ENCODE measurements at regions not wholly inside any gene's neighbourhood (a gene's known extent, or its start where the extent isn't known, plus 50 kb on each side); places are given as distances from the start of the nearest gene placed in this dataset.
A peak's percentile ranks its signal among the peaks of the same experiment; 100 is the strongest.

DNA sequence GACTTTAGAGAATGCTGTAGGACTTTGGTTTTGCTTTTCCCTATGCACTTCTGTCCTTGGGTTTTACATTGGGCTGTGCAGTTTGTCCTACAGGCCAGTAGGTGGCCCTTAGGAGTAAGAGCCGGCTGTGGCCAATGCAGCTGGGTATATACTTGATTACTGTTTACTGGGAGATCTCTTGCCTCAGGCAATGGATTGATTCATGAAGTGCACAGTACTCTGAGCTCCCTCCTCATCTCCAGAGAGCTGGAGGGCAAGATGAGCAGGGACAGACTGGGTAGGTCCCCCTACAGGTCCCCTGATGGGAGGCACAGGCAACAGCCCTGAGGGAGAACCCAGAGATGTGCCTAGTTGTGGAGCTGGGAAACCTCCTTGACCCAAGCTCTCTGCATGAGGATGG, 103.8 kb upstream of the QRFPR start:
- H3K4me1 Mint-ChIP-seq: no peaks in the 10 kb centered on the region
- peaks cover 13% of the 10 kb centered on the region for H3K9me3 Mint-ChIP-seq

DNA sequence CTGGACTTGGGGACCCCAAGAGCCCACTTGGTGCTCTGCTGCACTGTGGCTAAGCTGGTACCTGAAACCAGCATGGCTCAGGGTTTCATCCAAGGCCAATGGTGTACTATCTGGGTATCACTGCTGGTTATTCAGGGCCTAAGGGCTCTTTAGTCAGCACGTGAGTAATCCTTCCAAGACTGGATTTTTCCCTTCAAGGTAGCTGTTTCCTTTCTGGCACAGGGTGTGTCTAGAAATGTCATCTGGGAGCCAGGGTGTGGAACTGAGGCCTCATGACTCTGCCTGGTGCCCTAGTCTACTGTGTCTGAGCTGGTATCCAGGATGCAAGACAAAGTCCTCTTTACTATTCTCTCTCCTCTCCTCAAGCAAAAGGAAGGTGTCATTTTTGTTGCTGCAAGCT, 99.0 kb upstream of the QRFPR start:
- Mint-ChIP-seq H3K27me3 (ENCODE audit: low read depth) (no peaks in the 10 kb centered on the region), H3K27ac (ENCODE audit: unreplicated experiment) (peak overlapping the region; percentile 55), H3K9me3 (peaks cover 16% of the 10 kb centered on the region), H3K4me1 (no peaks in the 10 kb centered on the region), H3K4me3 (no peak overlapping the region), H3K36me3 (ENCODE audit: low read depth) (no peaks in the 10 kb centered on the region)
- TF ChIP-seq, protein P1, sequence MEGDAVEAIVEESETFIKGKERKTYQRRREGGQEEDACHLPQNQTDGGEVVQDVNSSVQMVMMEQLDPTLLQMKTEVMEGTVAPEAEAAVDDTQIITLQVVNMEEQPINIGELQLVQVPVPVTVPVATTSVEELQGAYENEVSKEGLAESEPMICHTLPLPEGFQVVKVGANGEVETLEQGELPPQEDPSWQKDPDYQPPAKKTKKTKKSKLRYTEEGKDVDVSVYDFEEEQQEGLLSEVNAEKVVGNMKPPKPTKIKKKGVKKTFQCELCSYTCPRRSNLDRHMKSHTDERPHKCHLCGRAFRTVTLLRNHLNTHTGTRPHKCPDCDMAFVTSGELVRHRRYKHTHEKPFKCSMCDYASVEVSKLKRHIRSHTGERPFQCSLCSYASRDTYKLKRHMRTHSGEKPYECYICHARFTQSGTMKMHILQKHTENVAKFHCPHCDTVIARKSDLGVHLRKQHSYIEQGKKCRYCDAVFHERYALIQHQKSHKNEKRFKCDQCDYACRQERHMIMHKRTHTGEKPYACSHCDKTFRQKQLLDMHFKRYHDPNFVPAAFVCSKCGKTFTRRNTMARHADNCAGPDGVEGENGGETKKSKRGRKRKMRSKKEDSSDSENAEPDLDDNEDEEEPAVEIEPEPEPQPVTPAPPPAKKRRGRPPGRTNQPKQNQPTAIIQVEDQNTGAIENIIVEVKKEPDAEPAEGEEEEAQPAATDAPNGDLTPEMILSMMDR (conservative IDR thresholded peaks at IDR 0.05): no peak
- DNase-seq (ENCODE audit: low read depth, low spot score): no peak

More for the DNA sequence above, 103.8 kb upstream of the QRFPR start:
- H3K27ac Mint-ChIP-seq (ENCODE audit: unreplicated experiment): no peak overlapping the region
- H3K36me3 Mint-ChIP-seq (ENCODE audit: low read depth): no peaks in the 10 kb centered on the region
- no peaks in the 10 kb centered on the region for H3K27me3 Mint-ChIP-seq (ENCODE audit: low read depth)
- no peak overlapping the region for H3K4me3 Mint-ChIP-seq
- TF ChIP-seq, protein P1 (conservative IDR thresholded peaks at IDR 0.05): peak; percentile 65
- DNase-seq (ENCODE audit: low read depth, low spot score): no peak

DNA sequence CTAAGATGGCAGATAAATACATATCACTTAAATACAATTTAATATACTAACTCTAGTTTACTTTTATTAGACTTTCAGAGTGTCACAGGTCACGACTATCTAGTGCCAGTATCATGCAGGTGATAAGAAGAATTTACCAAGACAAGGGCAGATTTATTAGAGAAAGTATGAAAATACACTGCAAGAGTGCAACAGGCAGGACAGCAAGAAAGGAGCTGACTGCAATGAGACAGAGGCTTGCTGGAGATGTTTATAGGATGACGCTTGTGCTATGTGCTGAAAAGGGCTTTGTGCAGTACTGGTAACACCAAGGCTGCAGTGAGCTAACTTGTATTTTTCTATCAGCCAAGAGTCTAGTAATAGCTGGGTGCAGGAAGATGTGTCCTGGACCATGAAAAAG, 96.7 kb upstream of the QRFPR start:
- Mint-ChIP-seq H3K27ac (ENCODE audit: unreplicated experiment) (no peak overlapping the region), H3K9me3 (peaks cover 8% of the 10 kb centered on the region), H3K36me3 (ENCODE audit: low read depth) (no peaks in the 10 kb centered on the region), H3K4me1 (no peaks in the 10 kb centered on the region), H3K4me3 (no peak overlapping the region), H3K27me3 (ENCODE audit: low read depth) (no peaks in the 10 kb centered on the region)
- TF ChIP-seq, protein P1 (conservative IDR thresholded peaks at IDR 0.05): no peak
- no peak for DNase-seq (ENCODE audit: low read depth, low spot score)

DNA sequence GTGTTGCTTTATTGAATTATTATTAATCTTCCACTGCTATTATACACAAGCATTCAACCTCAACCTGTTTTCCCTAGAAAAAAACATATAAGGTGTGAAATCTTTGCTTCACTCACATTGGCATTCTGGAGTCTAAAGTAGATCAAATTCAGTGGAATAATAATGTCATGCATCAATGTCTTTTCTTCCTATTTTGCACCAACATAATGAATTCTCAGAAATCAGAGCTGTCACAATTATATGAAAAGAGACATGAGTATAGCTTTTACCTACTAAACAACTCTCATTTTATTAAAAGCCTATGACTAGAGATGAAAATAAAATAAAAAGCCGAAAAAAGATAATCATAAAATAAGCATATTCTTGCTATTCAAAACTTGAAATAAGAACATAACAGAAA, 96.3 kb upstream of the QRFPR start:
- DNase-seq (ENCODE audit: low read depth, low spot score): no peak
- H3K27me3 Mint-ChIP-seq (ENCODE audit: low read depth): no peaks in the 10 kb centered on the region
- H3K4me1 Mint-ChIP-seq: no peaks in the 10 kb centered on the region
- no peaks in the 10 kb centered on the region for H3K36me3 Mint-ChIP-seq (ENCODE audit: low read depth)
- no peak overlapping the region for H3K27ac Mint-ChIP-seq (ENCODE audit: unreplicated experiment)
- H3K4me3 Mint-ChIP-seq: no peak overlapping the region
- TF ChIP-seq, protein P1 (conservative IDR thresholded peaks at IDR 0.05): no peak
- peaks cover 6% of the 10 kb centered on the region for H3K9me3 Mint-ChIP-seq

DNA sequence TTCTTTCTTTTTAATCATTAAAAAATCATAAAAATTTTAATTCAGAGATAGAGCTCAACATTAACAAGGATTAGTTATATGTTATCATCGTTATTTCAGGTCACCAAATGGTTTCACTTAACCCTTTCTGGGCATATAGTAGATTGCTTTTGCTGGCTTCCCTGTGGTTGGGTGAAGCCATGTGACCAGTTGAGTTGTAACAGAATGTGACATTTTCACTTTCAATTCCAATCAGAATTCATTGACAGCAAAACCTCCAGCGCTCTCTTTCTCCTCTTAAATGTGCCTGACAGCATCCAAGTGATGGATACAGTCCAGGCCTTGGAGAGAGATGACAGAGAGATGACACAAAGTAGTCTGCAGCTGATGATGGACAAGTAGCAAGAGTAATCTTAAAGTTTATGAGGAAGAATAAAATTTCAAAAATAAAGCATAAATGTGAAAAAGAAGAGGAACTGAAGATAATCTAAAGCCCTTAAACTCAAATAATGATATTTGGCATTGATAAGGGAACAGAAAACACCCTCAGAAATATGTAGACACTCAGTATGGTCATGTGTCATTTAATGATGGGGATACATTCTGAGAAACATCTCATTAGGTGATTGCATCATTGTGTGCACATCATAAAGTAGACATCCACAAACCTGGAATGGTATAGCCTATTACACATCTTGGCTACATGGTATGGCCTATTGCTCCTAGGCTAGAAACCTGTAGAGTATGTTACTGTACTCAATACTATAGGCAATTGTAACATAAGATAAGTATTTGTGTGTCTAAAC, 92.3 kb upstream of the QRFPR start:
- DNase-seq (ENCODE audit: low read depth, low spot score): no peak
- Mint-ChIP-seq H3K27ac (ENCODE audit: unreplicated experiment) (no peak overlapping the region), H3K36me3 (ENCODE audit: low read depth) (peaks cover 4% of the 10 kb centered on the region), H3K9me3 (peaks cover 5% of the 10 kb centered on the region), H3K4me3 (no peak overlapping the region), H3K27me3 (ENCODE audit: low read depth) (no peaks in the 10 kb centered on the region), H3K4me1 (no peaks in the 10 kb centered on the region)
- TF ChIP-seq, protein P1 (conservative IDR thresholded peaks at IDR 0.05): no peak

All from neural crest cell (in vitro differentiated cells).